Natural killer cell treated with Interleukin-12 subunit alpha and Interleukin-12 subunit beta and Interleukin-15 and Interleukin-18, amount 100 ng/mL, for 72 hours (primary cell): ENCODE measurements at regions not wholly inside any gene's neighbourhood (a gene's known extent, or its start where the extent isn't known, plus 50 kb on each side); places are given as distances from the start of the nearest gene placed in this dataset.
"Not testable (repeated sequence)": the region's sequence is repeated elsewhere in the genome, so short reads cannot be mapped to it uniquely, and the experiment has no call there.

Experiments
- ATAC-seq, 2 donors: fragments of 150-1000 bp; cut with Tn5 transposase in 1 of 2; sonication (Bioruptor Pico), chemical (Tn5 transposase) in 1 of 2; 2 replicates each; pipeline ENCODE4 v1.10.0; 2021
- DNase-seq: peaks from one replicate; pipeline ENCODE4 v3.0.0; 2022; ENCODE audit warnings: low spot score
- H3K27ac Mint-ChIP-seq, 2 donors: 1 replicate in 1 of 2; 2 replicates in 1 of 2; pipeline ENCODE4 v1.8.0; 2022; ENCODE audit warnings: mixed read lengths in 2 of 2, mild to moderate bottlenecking in 1 of 2, moderate library complexity in 1 of 2
- H3K27me3 Mint-ChIP-seq, 2 donors: 1 replicate in 1 of 2; 2 replicates in 1 of 2; pipeline ENCODE4 v1.8.0; 2022; ENCODE audit warnings: mixed read lengths in 2 of 2
- H3K36me3 Mint-ChIP-seq: one replicate; pipeline ENCODE4 v1.8.0; 2022; ENCODE audit warnings: mixed read lengths
- H3K4me1 Mint-ChIP-seq, 2 donors: 1 replicate in 1 of 2; 2 replicates in 1 of 2; pipeline ENCODE4 v1.8.0; 2022; ENCODE audit warnings: low read depth in 2 of 2, mixed read lengths in 2 of 2, mild to moderate bottlenecking in 1 of 2
- H3K4me3 Mint-ChIP-seq: one replicate; pipeline ENCODE4 v1.8.0; 2022; ENCODE audit warnings: mixed read lengths
- H3K9me3 Mint-ChIP-seq: 2 replicates; pipeline ENCODE4 v1.8.0; 2022; ENCODE audit warnings: mixed read lengths

- DNase-seq, H3K9me3 Mint-ChIP-seq, ATAC-seq, H3K36me3 Mint-ChIP-seq, H3K27ac Mint-ChIP-seq: not testable (repeated sequence)
- H3K27me3 Mint-ChIP-seq, result peaks cover 45 to 53% of the 10 kb centered on the region in 2 donors
- H3K4me1 Mint-ChIP-seq, result peaks cover 34 to 45% of the 10 kb centered on the region in 2 donors
- peak overlapping the region; percentile 44 for H3K4me3 Mint-ChIP-seq
Observed at GRCh38 chr20:25867015-25867775, 170.5 kb upstream of the ZNF337 start.

DNA sequence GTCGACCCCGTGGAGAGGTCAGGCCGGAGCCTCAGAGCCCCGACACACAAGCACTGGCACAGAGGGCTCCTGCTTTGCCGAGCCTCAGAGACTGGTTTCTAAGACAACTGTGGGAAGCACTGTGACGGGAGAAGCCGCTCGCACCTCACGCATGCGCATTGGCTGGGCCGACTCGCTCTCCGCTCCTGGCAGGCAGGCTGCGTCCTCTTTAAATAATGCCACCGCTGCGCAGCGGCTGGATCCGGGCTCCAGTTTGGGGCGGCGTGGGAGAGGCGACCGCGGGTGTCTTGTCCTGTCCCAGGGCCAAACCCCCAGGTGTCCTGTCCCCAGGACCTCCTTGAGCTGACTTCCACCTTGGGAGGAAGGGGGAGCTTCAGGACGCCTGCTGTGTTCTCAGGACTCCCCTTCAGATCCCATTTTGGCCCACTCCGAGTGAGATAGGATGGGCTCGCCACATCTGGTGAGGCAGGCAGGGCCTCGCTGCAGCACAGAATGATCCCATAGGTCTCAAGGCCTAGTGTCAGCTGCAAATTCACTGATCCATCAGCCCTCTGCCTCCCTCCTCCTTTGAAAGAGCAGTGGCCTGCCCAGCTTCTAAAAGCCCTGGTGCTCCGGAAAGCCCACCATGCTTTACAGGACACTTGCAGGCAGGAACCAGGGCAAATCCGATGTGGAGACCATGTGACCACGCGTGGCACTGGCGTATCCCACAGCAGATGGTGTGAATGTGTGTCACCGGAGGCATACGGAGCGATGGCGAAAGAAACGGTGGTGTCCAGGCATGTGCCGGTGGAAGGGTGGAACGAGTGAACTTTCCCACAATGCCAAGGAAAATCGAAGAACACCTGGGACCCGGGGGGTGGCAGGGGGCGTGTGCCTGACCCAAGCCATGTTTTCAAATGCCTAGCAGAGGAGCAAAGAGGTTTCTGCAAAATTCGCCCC, 169.3 kb upstream of the ZNF337 start:
- H3K27me3 Mint-ChIP-seq, result peaks cover 47 to 56% of the 10 kb centered on the region in 2 donors
- H3K27ac Mint-ChIP-seq, result no peak overlapping the region
- peak; percentile 81 for DNase-seq
- peaks cover under 1% of the 10 kb centered on the region for H3K36me3 Mint-ChIP-seq
- H3K9me3 Mint-ChIP-seq, result no peaks in the 10 kb centered on the region
- H3K4me3 Mint-ChIP-seq, result peak overlapping the region; percentile 68
- peaks cover 42 to 53% of the 10 kb centered on the region in 2 donors for H3K4me1 Mint-ChIP-seq
- peak in 1 of 2 donors; percentile 55 for ATAC-seq

- Mint-ChIP-seq H3K27ac (peak overlapping the region in 1 of 2 donors; percentile 13), H3K27me3 (peaks cover 55 to 64% of the 10 kb centered on the region in 2 donors), H3K4me1 (peaks cover 49 to 61% of the 10 kb centered on the region in 2 donors), H3K4me3 (peak overlapping the region; percentile 68)
- not testable (repeated sequence) for ATAC-seq, H3K36me3 Mint-ChIP-seq, DNase-seq, H3K9me3 Mint-ChIP-seq
Observed at GRCh38 chr20:25864963-25865714, 168.5 kb upstream of the ZNF337 start.

DNA sequence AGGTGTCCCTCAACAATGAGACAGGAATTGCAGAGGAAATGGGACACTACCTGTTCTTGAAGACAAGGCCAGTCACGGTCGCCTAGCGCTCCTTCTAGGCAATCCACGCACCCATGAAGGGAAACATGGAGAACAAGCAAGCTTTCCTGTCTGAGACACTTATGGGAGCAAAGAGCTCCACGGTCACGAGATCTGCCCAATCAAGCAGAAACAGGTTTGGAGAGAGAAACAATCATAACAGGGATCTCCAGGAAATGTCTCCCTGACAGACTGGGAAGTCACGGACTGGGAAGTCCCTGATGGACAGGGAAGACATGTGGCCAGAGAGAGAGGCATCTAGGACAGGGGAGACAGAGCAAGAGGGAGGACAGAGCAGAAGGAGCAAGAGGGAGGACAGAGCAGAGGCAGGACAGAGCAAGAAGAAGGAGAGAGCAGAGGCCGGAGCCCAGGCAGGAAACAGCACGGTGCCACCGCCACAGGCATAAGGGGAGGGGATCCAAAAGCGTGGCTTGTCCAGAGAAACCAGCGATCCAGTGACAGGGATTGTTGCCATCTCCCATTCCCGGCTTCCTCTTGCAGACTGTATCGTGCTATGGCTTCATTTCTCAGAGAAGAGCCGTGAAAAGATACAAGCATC, 167.8 kb upstream of the ZNF337 start:
- Mint-ChIP-seq H3K9me3 (no peaks in the 10 kb centered on the region), H3K4me1 (peaks cover 50 to 63% of the 10 kb centered on the region in 2 donors), H3K27me3 (peaks cover 51 to 60% of the 10 kb centered on the region in 2 donors), H3K27ac (peak overlapping the region in 1 of 2 donors; percentile 13), H3K36me3 (peaks cover 4% of the 10 kb centered on the region), H3K4me3 (peak overlapping the region; percentile 38)
- DNase-seq (no peak), ATAC-seq (no peak)

DNA sequence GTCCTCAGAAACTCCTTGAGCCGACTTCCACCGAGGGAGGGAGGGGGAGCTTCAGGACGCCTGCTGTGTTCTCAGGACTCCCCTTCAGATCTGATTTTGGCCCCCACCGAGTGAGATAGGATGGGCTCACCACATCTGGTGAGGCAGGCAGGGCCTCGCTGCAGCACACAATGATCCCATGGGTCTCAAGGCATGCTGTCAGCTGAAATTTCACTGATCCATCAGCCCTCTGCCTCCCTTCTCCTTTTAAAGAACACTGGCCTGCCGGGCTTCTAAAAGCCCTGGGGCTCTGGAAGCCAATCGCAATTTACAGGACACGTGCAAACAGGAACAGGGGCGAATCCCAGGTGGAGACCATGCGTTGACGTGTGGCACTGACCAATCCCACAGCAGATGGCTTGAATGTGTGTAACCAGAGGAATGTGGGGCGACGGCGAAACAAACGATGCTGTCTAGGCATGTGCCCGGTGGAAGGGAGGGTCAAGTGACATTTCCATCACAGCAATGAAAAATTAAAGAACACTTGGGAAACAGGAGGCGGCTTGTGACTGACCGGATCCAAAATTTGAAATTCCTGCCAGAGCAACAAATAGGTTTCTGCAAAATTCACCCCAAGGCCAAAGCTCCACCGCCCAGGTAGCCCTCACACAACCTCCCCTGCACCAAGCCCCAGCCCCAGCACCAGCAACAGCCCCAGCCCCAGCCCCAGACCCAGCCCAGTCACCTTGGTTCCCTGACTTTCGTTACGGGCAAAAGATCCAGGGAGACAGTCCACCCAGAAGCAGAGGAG, 167.1 kb upstream of the ZNF337 start:
- H3K36me3 Mint-ChIP-seq, result peaks cover 4% of the 10 kb centered on the region
- H3K9me3 Mint-ChIP-seq, result no peaks in the 10 kb centered on the region
- ATAC-seq (no peak), DNase-seq (no peak)
- H3K4me1 Mint-ChIP-seq, result peaks cover 54 to 63% of the 10 kb centered on the region in 2 donors
- peaks cover 46 to 62% of the 10 kb centered on the region in 2 donors for H3K27me3 Mint-ChIP-seq
- peak overlapping the region; percentile 96 for H3K4me3 Mint-ChIP-seq
- H3K27ac Mint-ChIP-seq, result peak overlapping the region in 1 of 2 donors; percentile 35

- H3K36me3 Mint-ChIP-seq, H3K9me3 Mint-ChIP-seq: not testable (repeated sequence)
- DNase-seq, result peak; percentile 94
- Mint-ChIP-seq H3K4me3 (peak overlapping the region; percentile 96), H3K27ac (peak overlapping the region; percentile 13 to 35), H3K27me3 (peaks cover 46 to 60% of the 10 kb centered on the region in 2 donors), H3K4me1 (peaks cover 54 to 60% of the 10 kb centered on the region in 2 donors)
- ATAC-seq, result peak in 1 of 2 donors; percentile 72
Observed at GRCh38 chr20:25862967-25863530, 166.4 kb upstream of the ZNF337 start.

- ATAC-seq (no peak), DNase-seq (no peak)
- H3K4me3 Mint-ChIP-seq, result peak overlapping the region; percentile 96
- peaks cover 48 to 56% of the 10 kb centered on the region in 2 donors for H3K4me1 Mint-ChIP-seq
- no peaks in the 10 kb centered on the region for H3K9me3 Mint-ChIP-seq
- peaks cover 4% of the 10 kb centered on the region for H3K36me3 Mint-ChIP-seq
- H3K27me3 Mint-ChIP-seq, result peaks cover 37 to 59% of the 10 kb centered on the region in 2 donors
- peak overlapping the region; percentile 35 to 78 for H3K27ac Mint-ChIP-seq
Observed at GRCh38 chr20:25860531-25861150, 164.0 kb upstream of the ZNF337 start.

DNA sequence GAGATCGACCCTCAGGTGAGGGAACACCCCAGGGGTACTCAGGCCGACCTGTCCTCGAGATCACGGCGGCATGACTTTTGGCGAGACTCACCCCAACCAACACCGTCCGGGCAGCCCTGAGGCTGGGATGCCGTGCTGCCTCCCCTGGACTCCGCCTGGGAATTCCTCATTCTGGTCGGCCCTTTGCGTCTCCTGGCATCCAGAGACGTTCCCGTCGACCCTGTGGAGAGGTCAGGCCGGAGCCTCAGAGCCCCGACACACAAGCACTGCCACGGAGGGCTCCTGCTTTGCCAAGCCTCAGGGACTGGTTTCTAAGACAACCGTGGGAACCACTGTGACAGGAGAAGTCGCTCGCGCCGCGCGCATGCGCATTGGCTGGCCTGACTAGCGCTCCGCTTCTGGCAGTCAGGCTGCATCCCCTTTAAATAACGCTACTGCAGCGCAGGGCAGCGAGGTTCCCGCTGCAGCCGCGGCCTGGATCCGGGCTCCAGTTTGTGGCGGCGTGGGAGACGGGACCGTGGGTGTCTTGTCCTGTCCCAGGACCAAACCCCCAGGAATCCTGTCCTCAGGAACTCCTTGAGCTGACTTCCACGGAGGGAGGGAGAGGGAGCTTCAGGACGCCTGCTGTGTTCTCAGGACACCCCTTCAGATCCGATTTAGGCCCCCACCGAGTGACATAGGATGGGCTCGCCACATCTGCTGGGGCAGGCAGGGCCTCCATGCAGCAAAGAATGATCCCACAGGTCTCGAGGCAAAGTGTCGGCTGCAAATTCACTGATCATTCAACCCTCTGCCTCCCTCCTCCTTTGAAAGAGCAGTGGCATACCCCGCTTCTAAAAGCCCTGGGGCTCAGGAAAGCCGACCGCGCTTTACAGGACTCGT, 163.2 kb upstream of the ZNF337 start:
- H3K4me3 Mint-ChIP-seq, result peak overlapping the region; percentile 96
- peaks cover 40 to 49% of the 10 kb centered on the region in 2 donors for H3K4me1 Mint-ChIP-seq
- peak overlapping the region; percentile 45 to 78 for H3K27ac Mint-ChIP-seq

DNA sequence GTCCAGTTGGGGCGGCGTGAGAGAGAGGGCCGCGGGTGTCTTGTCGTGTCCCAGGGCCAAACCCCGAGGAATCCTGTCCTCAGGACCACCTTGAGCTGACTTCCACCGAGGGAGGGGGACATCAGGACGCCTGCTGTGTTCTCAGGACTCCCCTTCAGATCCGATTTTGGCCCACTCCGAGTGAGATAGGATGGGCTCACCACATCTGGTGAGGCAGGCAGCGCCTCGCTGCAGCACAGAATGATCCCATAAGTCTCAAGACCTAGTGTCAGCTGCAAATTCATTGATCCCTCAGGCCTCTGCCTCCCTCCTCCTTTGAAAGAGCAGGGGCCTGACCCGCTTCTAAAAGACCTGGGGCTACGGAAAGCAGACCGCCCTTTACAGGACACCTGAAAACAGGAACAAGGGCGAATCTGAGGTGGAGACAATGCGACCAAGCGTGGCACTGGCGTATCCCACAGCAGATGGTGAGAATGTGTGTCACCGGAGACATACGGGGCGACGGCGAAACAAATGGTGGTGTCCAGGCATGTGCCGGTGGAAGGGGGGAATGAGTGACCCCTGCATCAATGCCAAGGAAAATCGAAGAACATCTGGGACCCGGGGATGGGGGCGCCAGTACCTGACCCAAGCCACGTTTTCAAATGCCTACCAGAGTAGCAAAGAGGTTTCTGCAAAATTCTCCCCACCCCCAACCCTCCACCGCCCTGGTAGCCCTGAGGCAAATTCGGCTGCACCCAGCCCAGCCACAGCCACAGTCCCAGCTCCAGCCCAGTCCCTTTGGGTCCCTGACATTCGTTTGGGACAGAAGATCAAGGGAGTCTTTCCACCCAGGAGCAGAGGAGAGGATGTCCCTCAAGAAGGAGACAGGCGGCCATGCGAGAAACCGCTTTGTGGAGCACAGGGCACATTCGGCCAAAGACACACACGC, 162.1 kb upstream of the ZNF337 start:
- H3K27me3 Mint-ChIP-seq, result peaks cover 25 to 43% of the 10 kb centered on the region in 2 donors
- DNase-seq (no peak), ATAC-seq (no peak)
- peaks cover 4% of the 10 kb centered on the region for H3K36me3 Mint-ChIP-seq
- H3K9me3 Mint-ChIP-seq, result no peaks in the 10 kb centered on the region
- H3K27ac Mint-ChIP-seq, result peak overlapping the region in 1 of 2 donors; percentile 45
- H3K4me1 Mint-ChIP-seq, result peaks cover 41 to 48% of the 10 kb centered on the region in 2 donors
- peak overlapping the region; percentile 81 for H3K4me3 Mint-ChIP-seq

More for the DNA sequence above, 163.2 kb upstream of the ZNF337 start:
- peak; percentile 86 for DNase-seq
- Mint-ChIP-seq H3K27me3 (peaks cover 32 to 53% of the 10 kb centered on the region in 2 donors), H3K9me3 (no peaks in the 10 kb centered on the region), H3K36me3 (peaks cover 4% of the 10 kb centered on the region)
- peak; percentile 50 to 65 for ATAC-seq

DNA sequence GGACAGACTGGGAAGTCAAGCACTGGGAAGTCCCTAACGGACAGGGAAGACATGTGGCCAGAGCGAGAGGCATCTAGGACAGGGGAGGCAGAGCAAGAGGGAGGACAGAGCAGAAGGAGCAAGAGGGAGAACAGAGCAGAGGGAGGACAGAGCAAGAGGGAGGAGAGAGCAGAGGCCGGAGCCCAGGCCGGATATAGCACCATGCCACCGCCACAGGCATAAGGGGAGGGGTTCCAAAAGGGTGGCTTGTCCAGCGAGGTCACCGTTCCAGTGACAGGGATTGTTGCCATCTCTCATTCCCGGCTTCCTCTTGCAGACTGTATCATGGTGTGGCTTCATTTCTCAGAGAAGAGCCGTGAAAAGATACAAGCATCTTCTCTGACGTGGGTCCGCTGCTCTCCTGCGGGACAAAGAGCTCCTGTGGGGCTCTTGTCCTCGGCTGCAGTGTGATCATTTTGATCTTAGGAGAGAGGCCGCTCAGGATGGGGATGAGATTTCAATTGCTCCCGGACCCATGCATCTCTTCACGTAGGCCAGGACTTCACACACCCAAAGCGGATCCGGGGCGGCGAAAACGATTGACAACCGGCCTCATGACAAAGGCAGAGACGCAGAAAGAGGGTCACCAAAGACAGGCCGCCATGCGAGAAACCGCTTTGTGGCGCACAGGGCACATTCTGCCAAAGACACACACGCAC, 160.6 kb upstream of the ZNF337 start:
- not testable (repeated sequence) for H3K9me3 Mint-ChIP-seq, ATAC-seq, H3K36me3 Mint-ChIP-seq, DNase-seq, H3K27ac Mint-ChIP-seq
- Mint-ChIP-seq H3K4me3 (peak overlapping the region; percentile 81), H3K4me1 (peaks cover 41 to 49% of the 10 kb centered on the region in 2 donors), H3K27me3 (peaks cover 20 to 36% of the 10 kb centered on the region in 2 donors)
